K562 (cell line): ENCODE measurements at regions not wholly inside any gene's neighbourhood (a gene's known extent, or its start where the extent isn't known, plus 50 kb on each side); places are given as distances from the start of the nearest gene placed in this dataset.

Experiments used
- ATAC-seq: fragments of 200-7000 bp; cut with Tn5 transposase; 3 replicates; pipeline ENCODE4 v1.9.1; 2020; ENCODE audit warnings: moderate library complexity
- BruUV-seq: library from RNA; stranded (reverse); fragments of 400-500 nt; replicated peaks from 2 replicates; lab custom pipeline; 2021; lab: Mats Ljungman, UMichigan
- CTCF ChIA-PET: fragments of 300-600 bp; formaldehyde crosslinking; extraction: SDS; loops from one replicate; lab custom pipeline; 2021; ENCODE audit warnings: low intra/inter-chr PET ratio; lab: Yijun Ruan, JAX
- POLR2A ChIA-PET: fragments of 300-600, 350-650 bp; sonication (Branson Sonifier 250); formaldehyde crosslinking; extraction: SDS; loops from one replicate; lab custom pipeline; 2021; ENCODE audit warnings: antibody characterized with exemption, inconsistent platforms; lab: Yijun Ruan, JAX
- DNase-seq, 4 experiments: peaks; one replicate each; pipeline versions ENCODE4 v3.0.0 to v3.0.0-alpha.2; 2011 to 2018; ENCODE audit warnings: low spot score in 3 of 4, mixed read lengths in 3 of 4; ENCODE audit errors: extremely low read depth in 1 of 4
- FAIRE-seq: peaks from 2 replicates; lab custom pipeline; 2011; peaks lifted over from hg19 to GRCh38; lab: Jason Lieb, UNC
- H2AFZ ChIP-seq: 2 replicates; pipeline ENCODE4 v1.6.0; 2011; ENCODE audit warnings: low read depth, low read length, control low read depth, inconsistent platforms
- H3K27ac ChIP-seq: fragments of 200-600 bp; 3 replicates; pipeline ENCODE4 v1.8.0; 2011; ENCODE audit warnings: low read depth, mild to moderate bottlenecking, control low read depth, inconsistent platforms, low read length, moderate library complexity, mixed read lengths; ENCODE audit errors: extremely low read depth
- H3K27me3 ChIP-seq, 2 experiments: fragments of 300-600 bp in 1 of 2; 2 replicates in 1 of 2; 3 replicates in 1 of 2; pipeline versions ENCODE4 v1.6.0 to v1.8.0; 2011; ENCODE audit warnings: inconsistent platforms in 2 of 2, low read length in 2 of 2, mild to moderate bottlenecking in 1 of 2, mixed read lengths in 1 of 2, moderate library complexity in 1 of 2; ENCODE audit not compliant: control insufficient read depth in 2 of 2, insufficient read depth in 2 of 2
- H3K36me3 ChIP-seq: fragments of 300-600 bp; 3 replicates; pipeline ENCODE4 v1.8.0; 2011; ENCODE audit warnings: mild to moderate bottlenecking, low read length, inconsistent platforms; ENCODE audit not compliant: control insufficient read depth, insufficient read depth
- H3K4me1 ChIP-seq, 2 experiments: fragments of 200-600 bp in 1 of 2; replicated peaks in 1 of 2; 2 replicates in 1 of 2; 3 replicates in 1 of 2; pipeline versions ENCODE4 v1.5.1 to v1.8.0; 2011; ENCODE audit warnings: inconsistent platforms in 2 of 2, low read length in 2 of 2, mild to moderate bottlenecking in 1 of 2, mixed read lengths in 1 of 2, moderate library complexity in 1 of 2; ENCODE audit not compliant: control insufficient read depth in 2 of 2, insufficient read depth in 2 of 2
- H3K4me2 ChIP-seq: 2 replicates; pipeline ENCODE4 v1.6.1; 2011; ENCODE audit warnings: low read length, control low read depth, inconsistent platforms, mixed read lengths; ENCODE audit not compliant: insufficient read depth
- H3K4me3 ChIP-seq: fragments of 200-600 bp; sonication (generic), shearing (Covaris generic); 2 replicates; pipeline ENCODE4 v1.5.1; 2016; ENCODE audit warnings: control low read depth, inconsistent platforms
- H3K79me2 ChIP-seq: fragments of 200-600 bp; 3 replicates; pipeline ENCODE4 v1.8.0; 2011; ENCODE audit warnings: low read length, inconsistent platforms; ENCODE audit not compliant: control insufficient read depth, insufficient read depth
- H3K9ac ChIP-seq, 2 experiments: 2 replicates each; pipeline versions ENCODE4 v1.6.0 to v1.6.1; 2011; ENCODE audit warnings: low read depth in 2 of 2, low read length in 2 of 2, control low read depth in 1 of 2, inconsistent platforms in 1 of 2, mild to moderate bottlenecking in 1 of 2, mixed read lengths in 1 of 2; ENCODE audit not compliant: insufficient read depth in 1 of 2
- H3K9me1 ChIP-seq: one replicate; pipeline ENCODE4 v1.6.0; 2011; ENCODE audit warnings: inconsistent platforms, mild to moderate bottlenecking, low read length, moderate library complexity; ENCODE audit not compliant: control insufficient read depth, insufficient read depth
- H3K9me3 ChIP-seq: replicated peaks from 2 replicates; pipeline ENCODE4 v1.5.1; 2011; ENCODE audit warnings: low read depth, low read length, inconsistent platforms; ENCODE audit not compliant: control insufficient read depth, insufficient read depth
- H4K20me1 ChIP-seq: replicated peaks from 2 replicates; pipeline ENCODE4 v1.6.1; 2011; ENCODE audit warnings: low read length, inconsistent platforms, mixed read lengths; ENCODE audit not compliant: control insufficient read depth, insufficient read depth
- ARHGAP35 ChIP-seq: fragments of 450-650 bp; IDR thresholded peaks from 2 replicates; pipeline ENCODE4 v1.6.1; 2018; ENCODE audit not compliant: partially characterized antibody
- HMGN3 ChIP-seq: IDR thresholded peaks from 2 replicates; pipeline ENCODE4 v1.6.1; 2011; ENCODE audit warnings: borderline replicate concordance, low read depth, mild to moderate bottlenecking, mixed read lengths, low read length; ENCODE audit not compliant: insufficient read length; ENCODE audit errors: extremely low read depth
- NFRKB ChIP-seq: fragments of 450-650 bp; IDR thresholded peaks from 2 replicates; pipeline ENCODE4 v1.6.1; 2016; ENCODE audit warnings: low read depth
- POLR2G ChIP-seq: fragments of 200-400 bp; formaldehyde crosslinking; IDR thresholded peaks from 2 replicates; pipeline ENCODE4 v1.6.1; 2017; ENCODE audit warnings: low read depth, mild to moderate bottlenecking, antibody characterized with exemption, low read length, moderate library complexity
- STAT6 ChIP-seq: sonication (generic); formaldehyde crosslinking; IDR thresholded peaks from 2 replicates; pipeline ENCODE4 v1.8.1; 2023; ENCODE audit warnings: mild to moderate bottlenecking, missing genetic modification reagents
- in situ Hi-C: fragments of 300-500 bp; cut with MboI; formaldehyde crosslinking; loops from 4 replicates; pipeline ENCODE4 v1.15.0; 2018; ENCODE audit warnings: inconsistent platforms, mixed read lengths
- intact Hi-C: fragments of 100-400 bp; cut with micrococcal nuclease; formaldehyde crosslinking; loops from 2 replicates; pipeline ENCODE4 v1.14.2; 2022

- Histone ChIP-seq H3K27me3 (no peaks in the 10 kb centered on the region), H4K20me1 (no peaks in the 10 kb centered on the region), H3K79me2 (no peaks in the 10 kb centered on the region), H3K4me1 (no peaks in the 10 kb centered on the region), H3K9me1 (no peaks in the 10 kb centered on the region), H3K9ac (no peak overlapping the region), H2AFZ (no peak overlapping the region), H3K4me3 (no peak overlapping the region), H3K27ac (no peak overlapping the region), H3K4me2 (no peak overlapping the region), H3K9me3 (no peaks in the 10 kb centered on the region), H3K36me3 (no peaks in the 10 kb centered on the region)
- POLR2A ChIA-PET: no interaction called here
- CTCF ChIA-PET: no interaction called here
- in situ Hi-C loops: no loop called here
- no TSS peak for BruUV-seq
- FAIRE-seq: no peak
- DNase-seq: no peak
- intact Hi-C loops: no loop called here
- TF ChIP-seq POLR2G (no peak), HMGN3 (no peak), ARHGAP35 (no peak), NFRKB (no peak), STAT6 (CRISPR knock-in tag) (no peak)
- no peak for ATAC-seq
These were observed 1188.1 kb downstream of the DTWD2 start for GRCh38 chr5:117800261-117800660.
